A673 (cell line): ENCODE measurements at regions not wholly inside any gene's neighbourhood (a gene's known extent, or its start where the extent isn't known, plus 50 kb on each side); places are given as distances from the start of the nearest gene placed in this dataset.
A peak's percentile ranks its signal among the peaks of the same experiment; 100 is the strongest.

Experiments used
- BruUV-seq: library from RNA; stranded (reverse); fragments of 400-500 nt; replicated peaks from 2 replicates; lab custom pipeline; 2021; lab: Mats Ljungman, UMichigan
- CTCF ChIA-PET: fragments of 300-600 bp; sonication (Branson Sonifier 250); formaldehyde crosslinking; loops from one replicate; lab custom pipeline; 2022; ENCODE audit warnings: antibody characterized with exemption; lab: Charles Lee
- POLR2A ChIA-PET: fragments of 300-600 bp; sonication (Branson Sonifier 250); formaldehyde crosslinking; loops from one replicate; lab custom pipeline; 2022; ENCODE audit warnings: antibody characterized with exemption; ENCODE audit not compliant: low non-redundant PET; lab: Charles Lee
- DNase-seq: peaks from one replicate; pipeline ENCODE4 v3.0.0-alpha.2; 2015; ENCODE audit warnings: low spot score
- H3K27ac ChIP-seq: fragments of 200-600 bp; sonication (generic); 2 replicates; pipeline ENCODE4 v1.5.1; 2016; ENCODE audit warnings: mixed run types, low read depth, mild to moderate bottlenecking, mixed read lengths, antibody characterized with exemption, low read length; ENCODE audit not compliant: poor library complexity, severe bottlenecking
- H3K27me3 ChIP-seq: fragments of 200-600 bp; sonication (generic); replicated peaks from 2 replicates; pipeline ENCODE4 v1.6.1; 2017; ENCODE audit warnings: mixed run types, low read depth, mild to moderate bottlenecking, mixed read lengths, antibody characterized with exemption, low read length; ENCODE audit not compliant: insufficient read depth, poor library complexity
- H3K36me3 ChIP-seq: fragments of 200-600 bp; sonication (generic); 2 replicates; pipeline ENCODE4 v1.6.1; 2016; ENCODE audit warnings: mixed run types, mild to moderate bottlenecking, mixed read lengths, antibody characterized with exemption, low read length; ENCODE audit not compliant: insufficient read depth, poor library complexity, severe bottlenecking
- H3K4me1 ChIP-seq: fragments of 200-600 bp; sonication (generic); 2 replicates; pipeline ENCODE4 v1.6.1; 2017; ENCODE audit warnings: mixed run types, mild to moderate bottlenecking, mixed read lengths, antibody characterized with exemption, low read length; ENCODE audit not compliant: insufficient read depth, poor library complexity, severe bottlenecking
- H3K4me3 ChIP-seq: fragments of 200-600 bp; sonication (generic); 2 replicates; pipeline ENCODE4 v1.5.1; 2016; ENCODE audit warnings: low read depth, mixed run types, mild to moderate bottlenecking, mixed read lengths, low read length; ENCODE audit not compliant: poor library complexity, severe bottlenecking
- H3K9me3 ChIP-seq: fragments of 200-600 bp; sonication (generic); 2 replicates; pipeline ENCODE4 v1.6.1; 2016; ENCODE audit warnings: mixed run types, low read depth, mild to moderate bottlenecking, mixed read lengths, antibody characterized with exemption, low read length; ENCODE audit not compliant: poor library complexity, severe bottlenecking
- CTCF ChIP-seq: fragments of 300-800, 200-600 bp; sonication (generic); conservative IDR thresholded peaks from 2 replicates; pipeline ENCODE4 v1.5.1; 2017; ENCODE audit warnings: low read depth, mild to moderate bottlenecking, antibody characterized with exemption, low read length, moderate library complexity, mixed read lengths
- EZH2 ChIP-seq: fragments of 200-600 bp; sonication (generic); IDR thresholded peaks from 2 replicates; pipeline ENCODE4 v1.6.1; 2017; ENCODE audit warnings: borderline replicate concordance, low read depth, mild to moderate bottlenecking, mixed read lengths, antibody characterized with exemption, low read length; ENCODE audit not compliant: poor library complexity, severe bottlenecking
- intact Hi-C: fragments of 100-400 bp; cut with micrococcal nuclease; formaldehyde crosslinking; loops from one replicate; pipeline ENCODE4 v1.10.0; 2022; ENCODE audit not compliant: unreplicated experiment

- ChIA-PET POLR2A (no interaction called here), CTCF (no interaction called here)
- TF ChIP-seq EZH2 (no peak), CTCF (no peak)
- Histone ChIP-seq H3K36me3 (no peaks in the 10 kb centered on the region), H3K9me3 (peaks cover 11% of the 10 kb centered on the region), H3K4me1 (peaks cover 19% of the 10 kb centered on the region), H3K27me3 (no peaks in the 10 kb centered on the region), H3K27ac (no peak overlapping the region), H3K4me3 (no peak overlapping the region)
- BruUV-seq, result no TSS peak
- intact Hi-C loops, result loop anchor here (10.0 kb wide), 1 partner anchor 1949 kb away; no protein-coding TSS in a partner anchor
- no peak for DNase-seq
These were observed 221.7 kb downstream of the SOX11 start for GRCh38 chr2:5913711-5914395.

- H3K27ac ChIP-seq, result peak overlapping the region; percentile 58
- peaks cover 17% of the 10 kb centered on the region for H3K9me3 ChIP-seq
- ChIA-PET CTCF (interaction anchor here (0.7 to 1.2 kb wide), 4 partner anchors 81 to 858 kb away, joined by 3 to 5 read pairs (median 4); no protein-coding TSS in a partner anchor), POLR2A (interaction anchor here (0.6 kb wide), 1 partner anchor 220 kb away, joined by 17 read pairs; no protein-coding TSS in a partner anchor)
- H3K4me1 ChIP-seq, result peaks cover 19% of the 10 kb centered on the region
- DNase-seq, result peak; percentile 83
- TF ChIP-seq CTCF (peak; percentile 39; the same call in 1 of the 2 replicates), EZH2 (no peak)
- no TSS peak for BruUV-seq
- H3K4me3 ChIP-seq, result no peak overlapping the region
- H3K36me3 ChIP-seq, result no peaks in the 10 kb centered on the region
- intact Hi-C loops, result loop anchor here (1.0 to 10.0 kb wide), 2 partner anchors 222 to 1950 kb away; no protein-coding TSS in a partner anchor
- no peaks in the 10 kb centered on the region for H3K27me3 ChIP-seq
These were observed 222.8 kb downstream of the SOX11 start for GRCh38 chr2:5914811-5915611.

GRCh38 chr2:5915881-5916310 is 223.7 kb downstream of the SOX11 start:
- Histone ChIP-seq H3K9me3 (peaks cover 17% of the 10 kb centered on the region), H3K4me3 (no peak overlapping the region), H3K27me3 (no peaks in the 10 kb centered on the region), H3K36me3 (no peaks in the 10 kb centered on the region), H3K27ac (no peak overlapping the region), H3K4me1 (peaks cover 19% of the 10 kb centered on the region)
- DNase-seq, result peak; percentile 79
- POLR2A ChIA-PET, result no interaction called here
- BruUV-seq, result no TSS peak
- intact Hi-C loops, result loop anchor here (1.0 to 10.0 kb wide), 2 partner anchors 223 to 1951 kb away; no protein-coding TSS in a partner anchor
- TF ChIP-seq CTCF (peak; percentile 67), EZH2 (no peak)
- CTCF ChIA-PET, result interaction anchor here (0.5 to 1.2 kb wide), 4 partner anchors 81 to 857 kb away, joined by 3 to 5 read pairs (median 4); no protein-coding TSS in a partner anchor
